Choroid plexus epithelial cell (primary cell): ENCODE measurements at regions not wholly inside any gene's neighbourhood (a gene's known extent, or its start where the extent isn't known, plus 50 kb on each side); places are given as distances from the start of the nearest gene placed in this dataset.
"Not testable (repeated sequence)": the region's sequence is repeated elsewhere in the genome, so short reads cannot be mapped to it uniquely, and the experiment has no call there.

Source experiments
- DNase-seq: peaks from one replicate; pipeline ENCODE4 v3.0.0-alpha.2; 2010; ENCODE audit warnings: low read depth
- H3K4me3 ChIP-seq: 2 replicates; pipeline ENCODE4 v1.5.1; 2011; ENCODE audit warnings: low read depth, mild to moderate bottlenecking, control low read depth, low read length, moderate library complexity
- CTCF ChIP-seq: conservative IDR thresholded peaks from 2 replicates; pipeline ENCODE4 v1.5.1; 2011; ENCODE audit warnings: low read depth, mild to moderate bottlenecking, control low read depth, inconsistent platforms, low read length, moderate library complexity

- DNase-seq, result no peak
- no peak for TF ChIP-seq CTCF
- no peak overlapping the region for H3K4me3 ChIP-seq
Measured at GRCh38 chr12:87585882-87586557, 443.2 kb downstream of the C12orf50 start.

GRCh38 chr12:87579091-87579490 lies 450.1 kb downstream of the C12orf50 start:
- H3K4me3 ChIP-seq, DNase-seq: not testable (repeated sequence)

- no peak for DNase-seq
Measured at GRCh38 chr12:87575906-87576305, 453.3 kb downstream of the C12orf50 start.

GRCh38 chr12:87566918-87567317 lies 462.3 kb downstream of the C12orf50 start:
- DNase-seq, H3K4me3 ChIP-seq: not testable (repeated sequence)

More at GRCh38 chr12:87575906-87576305, 453.3 kb downstream of the C12orf50 start:
- no peak for TF ChIP-seq CTCF
- H3K4me3 ChIP-seq, result no peak overlapping the region

- no peak overlapping the region for H3K4me3 ChIP-seq
- TF ChIP-seq CTCF, result no peak
- DNase-seq, result no peak
Measured at GRCh38 chr12:87556985-87557384, 472.2 kb downstream of the C12orf50 start.

- H3K4me3 ChIP-seq, DNase-seq: not testable (repeated sequence)
Measured at GRCh38 chr12:87531213-87531612, 498.0 kb downstream of the C12orf50 start.

- no peak for TF ChIP-seq CTCF
- no peak for DNase-seq
- no peak overlapping the region for H3K4me3 ChIP-seq
Measured at GRCh38 chr12:87529413-87529812, 499.8 kb downstream of the C12orf50 start.

- DNase-seq, result no peak
- no peak for TF ChIP-seq CTCF
- no peak overlapping the region for H3K4me3 ChIP-seq
Measured at GRCh38 chr12:87520968-87521367, 508.2 kb downstream of the C12orf50 start.

- TF ChIP-seq CTCF, result no peak
- DNase-seq, result peak; percentile 10
- no peak overlapping the region for H3K4me3 ChIP-seq
Measured at GRCh38 chr12:87518481-87518880, 510.7 kb downstream of the C12orf50 start.
